ENCODE measurements at regions not wholly inside any gene's neighbourhood (a gene's known extent, or its start where the extent isn't known, plus 50 kb on each side); places are given as distances from the start of the nearest gene placed in this dataset.
"Not testable (repeated sequence)": the region's sequence is repeated elsewhere in the genome, so short reads cannot be mapped to it uniquely, and the experiment has no call there.

- no peak overlapping the region for H3K4me3 ChIP-seq (ENCODE audit: low read depth, low read length)
- DNase-seq (ENCODE audit: low read depth): no peak
Observed at GRCh38 chr16:51242296-51242994, 91.4 kb upstream of the SALL1 start.

DNA sequence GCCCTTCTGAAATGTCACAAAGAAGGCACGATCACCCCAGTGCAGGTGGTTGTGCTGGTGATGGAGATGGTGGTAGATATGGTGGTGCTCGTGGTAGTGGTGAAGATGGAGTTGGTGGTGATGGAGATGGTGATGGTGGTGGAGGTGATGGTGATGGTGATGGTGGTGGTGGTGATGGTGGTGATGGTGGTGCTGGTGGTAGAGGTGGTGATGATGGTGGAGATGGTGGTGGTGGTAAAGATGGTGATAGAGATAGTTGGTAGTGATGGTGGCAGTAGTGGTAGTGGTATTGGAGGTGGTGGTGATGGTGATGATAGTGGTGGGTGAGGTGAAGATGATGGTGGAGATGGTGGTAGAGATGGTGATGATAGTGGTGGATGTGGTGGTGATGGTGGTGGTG lies 88.1 kb upstream of the SALL1 start:
- no peak for DNase-seq (ENCODE audit: low read depth)
- no peak overlapping the region for H3K4me3 ChIP-seq (ENCODE audit: low read depth, low read length)

DNA sequence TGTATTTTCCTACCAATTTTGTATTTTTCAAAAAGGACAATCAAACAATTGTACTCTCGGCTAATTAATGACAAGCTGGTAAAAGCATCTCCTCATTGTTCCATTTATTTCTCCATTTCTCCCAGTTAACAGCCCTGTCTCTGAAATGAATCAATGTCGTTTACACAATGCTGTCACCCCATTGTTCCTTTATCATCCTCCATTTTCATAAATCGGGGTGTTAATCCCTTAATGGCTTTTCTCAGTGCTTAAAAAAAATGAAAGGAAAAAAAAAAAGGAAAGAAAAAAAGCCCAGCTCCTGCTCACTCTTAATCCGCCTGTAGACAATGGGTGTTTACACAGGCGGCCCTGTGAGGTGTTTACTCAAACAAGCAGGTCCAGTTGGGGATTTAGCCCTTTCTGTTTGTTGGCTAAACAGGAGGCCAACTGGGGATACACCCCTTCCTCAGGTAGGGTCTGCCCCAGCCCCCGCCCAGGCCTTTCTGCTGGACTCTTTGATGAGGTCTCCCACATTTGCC lies 86.8 kb upstream of the SALL1 start:
- DNase-seq (ENCODE audit: low read depth): no peak
- H3K4me3 ChIP-seq (ENCODE audit: low read depth, low read length): no peak overlapping the region

GRCh38 chr16:51237207-51237606 lies 86.1 kb upstream of the SALL1 start:
- H3K4me3 ChIP-seq (ENCODE audit: low read depth, low read length): no peak overlapping the region
- no peak for DNase-seq (ENCODE audit: low read depth)

- no peak for DNase-seq (ENCODE audit: low read depth)
- H3K4me3 ChIP-seq (ENCODE audit: low read depth, low read length): no peak overlapping the region
Observed at GRCh38 chr16:51236583-51236982, 85.5 kb upstream of the SALL1 start.

GRCh38 chr16:51231702-51232101 lies 80.6 kb upstream of the SALL1 start:
- DNase-seq (ENCODE audit: low read depth): no peak
- no peak overlapping the region for H3K4me3 ChIP-seq (ENCODE audit: low read depth, low read length)

DNA sequence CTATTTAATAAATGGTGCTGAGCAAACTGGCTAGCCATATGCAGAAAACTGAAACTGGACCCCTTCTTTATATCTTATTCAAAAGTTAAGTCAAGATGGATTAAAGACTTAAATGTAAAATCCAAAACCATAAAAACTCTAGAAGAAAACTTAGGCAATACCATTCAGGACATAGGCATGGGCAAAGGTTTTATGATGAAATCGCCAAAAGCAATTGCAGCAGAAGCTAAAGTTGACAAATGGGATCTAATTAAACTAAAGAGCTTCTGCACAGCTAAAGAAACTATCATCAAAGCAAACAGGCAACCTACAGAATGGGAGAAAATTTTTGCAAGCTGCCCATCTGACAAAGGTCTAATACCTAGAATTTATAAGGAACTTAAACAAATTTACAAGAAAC lies 79.0 kb upstream of the SALL1 start:
- DNase-seq (ENCODE audit: low read depth); H3K4me3 ChIP-seq (ENCODE audit: low read depth, low read length): not testable (repeated sequence)

- no peak for DNase-seq (ENCODE audit: low read depth)
Observed at GRCh38 chr16:51228097-51228659, 77.1 kb upstream of the SALL1 start.

DNA sequence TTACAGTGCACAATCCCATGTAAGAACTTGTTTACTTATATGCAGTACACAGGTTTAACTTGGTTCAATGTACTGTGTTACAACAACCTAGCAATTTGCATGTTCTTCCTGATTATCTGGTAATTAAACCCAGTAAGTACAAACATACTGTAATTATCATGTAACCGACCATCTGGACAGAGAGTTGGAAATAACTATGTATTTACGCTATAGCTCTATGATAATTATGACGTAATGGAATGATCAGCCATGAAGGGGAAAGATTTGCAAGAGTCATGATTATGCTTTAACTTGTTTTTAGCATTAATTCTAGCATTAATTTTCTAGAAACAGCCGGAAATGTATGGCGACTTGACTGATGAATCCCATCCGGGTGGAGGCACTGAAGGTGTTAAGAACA lies 74.8 kb upstream of the SALL1 start:
- H3K4me3 ChIP-seq (ENCODE audit: low read depth, low read length): no peak overlapping the region
- no peak for DNase-seq (ENCODE audit: low read depth)

More at GRCh38 chr16:51228097-51228659, 77.1 kb upstream of the SALL1 start:
- H3K4me3 ChIP-seq (ENCODE audit: low read depth, low read length): no peak overlapping the region

- H3K4me3 ChIP-seq (ENCODE audit: low read depth, low read length): no peak overlapping the region
- no peak for DNase-seq (ENCODE audit: low read depth)
Observed at GRCh38 chr16:51224317-51224716, 73.2 kb upstream of the SALL1 start.

DNA sequence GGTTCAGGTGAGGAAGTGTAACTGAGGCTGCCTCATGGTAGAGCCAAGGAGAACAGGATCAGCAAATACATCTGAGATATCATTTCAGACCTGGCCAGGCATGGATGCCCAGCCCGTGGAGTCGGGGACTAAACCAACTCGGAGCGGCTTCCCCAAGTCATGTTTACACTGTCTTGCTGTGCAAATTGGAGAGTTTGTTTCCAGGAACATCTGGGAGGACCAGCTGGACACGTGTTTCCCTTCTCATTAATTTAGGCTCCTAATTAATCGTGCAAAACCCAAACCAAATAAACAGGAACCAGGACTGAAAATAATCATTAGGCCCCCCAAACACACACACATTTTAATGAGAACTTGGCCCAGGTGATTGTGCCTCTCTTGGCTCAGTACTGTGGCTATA lies 70.9 kb upstream of the SALL1 start:
- H3K4me3 ChIP-seq (ENCODE audit: low read depth, low read length): no peak overlapping the region
- DNase-seq (ENCODE audit: low read depth): no peak

DNA sequence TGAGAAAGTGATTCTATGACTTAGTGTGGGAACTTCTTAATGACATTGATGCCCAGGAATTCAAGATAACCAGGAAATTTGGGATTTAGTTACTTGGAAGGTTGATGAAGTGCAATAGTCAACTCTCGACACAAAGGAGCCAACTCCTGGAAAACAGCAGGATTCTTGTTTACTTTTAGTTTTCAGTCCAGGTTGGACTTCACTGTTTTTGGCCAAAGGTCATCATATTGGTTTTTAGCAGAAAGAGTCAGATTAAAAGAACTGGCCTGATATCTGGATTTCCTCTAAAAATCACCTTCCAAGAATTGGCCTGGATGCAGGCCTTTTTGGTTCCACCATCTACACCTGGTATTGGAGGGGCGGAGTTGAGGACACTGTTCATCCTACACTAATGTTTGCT lies 60.1 kb upstream of the SALL1 start:
- H3K4me3 ChIP-seq (ENCODE audit: low read depth, low read length): no peak overlapping the region
- DNase-seq (ENCODE audit: low read depth): no peak

- no peak for DNase-seq (ENCODE audit: low read depth)
- no peak overlapping the region for H3K4me3 ChIP-seq (ENCODE audit: low read depth, low read length)
Observed at GRCh38 chr16:51210087-51210486, 59.0 kb upstream of the SALL1 start.

- no peak for DNase-seq (ENCODE audit: low read depth)
- no peak overlapping the region for H3K4me3 ChIP-seq (ENCODE audit: low read depth, low read length)
Observed at GRCh38 chr16:51201604-51202003, 50.5 kb upstream of the SALL1 start.

Data from skeletal muscle cell (primary cell).